PFSK-1 (cell line): ENCODE measurements at regions not wholly inside any gene's neighbourhood (a gene's known extent, or its start where the extent isn't known, plus 50 kb on each side); places are given as distances from the start of the nearest gene placed in this dataset.

Source experiments
- FOXP2 ChIP-seq: optimal IDR thresholded peaks from 2 replicates; pipeline ENCODE3; 2011; ENCODE audit warnings: borderline replicate concordance, control low read depth, inconsistent platforms; ENCODE audit not compliant: insufficient read depth; ENCODE audit errors: extremely low read length, extremely low read depth
- POLR2AphosphoS5 ChIP-seq: IDR thresholded peaks from 2 replicates; pipeline ENCODE4 v1.6.1; 2012; ENCODE audit warnings: low read depth, mild to moderate bottlenecking, control low read depth, low read length, moderate library complexity
- REST ChIP-seq, 2 experiments: IDR thresholded peaks; 2 replicates each; pipeline versions ENCODE4 v1.6.1 to v1.8.0; 2011 to 2012; ENCODE audit warnings: low read depth in 2 of 2, low read length in 2 of 2, control low read depth in 1 of 2, inconsistent platforms in 1 of 2, mild to moderate bottlenecking in 1 of 2, moderate library complexity in 1 of 2; ENCODE audit not compliant: insufficient read depth in 1 of 2
- SIN3A ChIP-seq: IDR thresholded peaks from 2 replicates; pipeline ENCODE4 v1.6.1; 2012; ENCODE audit warnings: mild to moderate bottlenecking, low read length, moderate library complexity, borderline replicate concordance; ENCODE audit not compliant: insufficient read depth
- TAF1 ChIP-seq: IDR thresholded peaks from 2 replicates; pipeline ENCODE4 v1.6.1; 2012; ENCODE audit warnings: low read length, control low read depth, borderline replicate concordance; ENCODE audit not compliant: insufficient read depth

- TF ChIP-seq TAF1 (no peak), FOXP2 (no peak), REST (IDR thresholded peaks at IDR 0.05; ENCODE audit: insufficient read depth in 1 of 2, low read depth in 2 of 2, low read length in 2 of 2) (no peak), SIN3A (no peak), POLR2AphosphoS5 (no peak)
Measured at GRCh38 chr5:133859073-133859472, 109.4 kb downstream of the C5orf15 start.

GRCh38 chr5:133854554-133854953 lies 113.9 kb downstream of the C5orf15 start:
- TF ChIP-seq SIN3A (no peak), REST (IDR thresholded peaks at IDR 0.05; ENCODE audit: insufficient read depth in 1 of 2, low read depth in 2 of 2, low read length in 2 of 2) (no peak), TAF1 (no peak), POLR2AphosphoS5 (no peak), FOXP2 (no peak)

- TF ChIP-seq REST (IDR thresholded peaks at IDR 0.05; ENCODE audit: insufficient read depth in 1 of 2, low read depth in 2 of 2, low read length in 2 of 2), result no peak
- no peak for TF ChIP-seq SIN3A
- no peak for TF ChIP-seq POLR2AphosphoS5
- no peak for TF ChIP-seq TAF1
- TF ChIP-seq FOXP2, result no peak
Measured at GRCh38 chr5:133853646-133854365, 114.6 kb downstream of the C5orf15 start.

GRCh38 chr5:133851521-133851920 lies 116.9 kb downstream of the C5orf15 start:
- TF ChIP-seq REST (IDR thresholded peaks at IDR 0.05; ENCODE audit: insufficient read depth in 1 of 2, low read depth in 2 of 2, low read length in 2 of 2) (no peak), POLR2AphosphoS5 (no peak), FOXP2 (no peak), SIN3A (no peak), TAF1 (no peak)

GRCh38 chr5:133850811-133851210 lies 117.6 kb downstream of the C5orf15 start:
- TF ChIP-seq FOXP2 (no peak), REST (IDR thresholded peaks at IDR 0.05; ENCODE audit: insufficient read depth in 1 of 2, low read depth in 2 of 2, low read length in 2 of 2) (no peak), SIN3A (no peak), POLR2AphosphoS5 (no peak), TAF1 (no peak)
